HG02678 (cell line): ENCODE measurements at regions not wholly inside any gene's neighbourhood (a gene's known extent, or its start where the extent isn't known, plus 50 kb on each side); places are given as distances from the start of the nearest gene placed in this dataset.

ENCODE experiments used
- ATAC-seq: cut with Tn5 transposase; IDR thresholded peaks from one replicate; pipeline ENCODE4 v1.9.1; 2021; ENCODE audit warnings: mild to moderate bottlenecking, moderate library complexity; ENCODE audit not compliant: unreplicated experiment

- ATAC-seq, result no peak
Measured at GRCh38 chr12:127690161-127690560, 576.8 kb upstream of the TMEM132C start.

- no peak for ATAC-seq
Measured at GRCh38 chr12:127696963-127697362, 570.0 kb upstream of the TMEM132C start.

GRCh38 chr12:127703026-127703425 lies 563.9 kb upstream of the TMEM132C start:
- ATAC-seq, result no peak

GRCh38 chr12:127711108-127711507 lies 555.9 kb upstream of the TMEM132C start:
- no peak for ATAC-seq

- no peak for ATAC-seq
Measured at GRCh38 chr12:127712561-127712960, 554.4 kb upstream of the TMEM132C start.

GRCh38 chr12:127716166-127716565 lies 550.8 kb upstream of the TMEM132C start:
- no peak for ATAC-seq

GRCh38 chr12:127717278-127717677 lies 549.7 kb upstream of the TMEM132C start:
- no peak for ATAC-seq

GRCh38 chr12:127720334-127720733 lies 546.6 kb upstream of the TMEM132C start:
- no peak for ATAC-seq

- no peak for ATAC-seq
Measured at GRCh38 chr12:127722611-127723010, 544.4 kb upstream of the TMEM132C start.

GRCh38 chr12:127723251-127723650 lies 543.7 kb upstream of the TMEM132C start:
- ATAC-seq, result no peak

GRCh38 chr12:127726671-127727315 lies 540.2 kb upstream of the TMEM132C start:
- ATAC-seq, result no peak

GRCh38 chr12:127728285-127728684 lies 538.7 kb upstream of the TMEM132C start:
- ATAC-seq, result no peak

GRCh38 chr12:127728729-127729128 lies 538.2 kb upstream of the TMEM132C start:
- ATAC-seq, result no peak

- no peak for ATAC-seq
Measured at GRCh38 chr12:127729381-127729780, 537.6 kb upstream of the TMEM132C start.

- no peak for ATAC-seq
Measured at GRCh38 chr12:127731657-127732056, 535.3 kb upstream of the TMEM132C start.

- no peak for ATAC-seq
Measured at GRCh38 chr12:127742231-127742630, 524.7 kb upstream of the TMEM132C start.

GRCh38 chr12:127745469-127746212 lies 521.3 kb upstream of the TMEM132C start:
- ATAC-seq, result no peak

GRCh38 chr12:127749416-127749815 lies 517.6 kb upstream of the TMEM132C start:
- ATAC-seq, result no peak

GRCh38 chr12:127750076-127750840 lies 516.7 kb upstream of the TMEM132C start:
- ATAC-seq, result no peak

- ATAC-seq, result no peak
Measured at GRCh38 chr12:127752802-127753201, 514.2 kb upstream of the TMEM132C start.

GRCh38 chr12:127760357-127760756 lies 506.6 kb upstream of the TMEM132C start:
- ATAC-seq, result no peak

GRCh38 chr12:127760996-127761395 lies 506.0 kb upstream of the TMEM132C start:
- ATAC-seq, result no peak
